Activated CD8-positive, alpha-beta memory T cell treated with anti-CD3 and anti-CD28 coated beads for 4 hours (primary cell): ENCODE measurements at regions not wholly inside any gene's neighbourhood (a gene's known extent, or its start where the extent isn't known, plus 50 kb on each side); places are given as distances from the start of the nearest gene placed in this dataset.

Experiments
- DNase-seq, 2 donors: peaks; one replicate each; pipeline ENCODE4 v3.0.0-alpha.2; 2020; ENCODE audit warnings: low read depth in 2 of 2

GRCh38 chr6:30806581-30807183, 62.3 kb upstream of the IER3 start:
- no peak for DNase-seq

- no peak for DNase-seq
These were observed 60.0 kb upstream of the IER3 start for GRCh38 chr6:30804333-30804732.

GRCh38 chr6:30802731-30803130, 58.4 kb upstream of the IER3 start:
- no peak for DNase-seq

DNA sequence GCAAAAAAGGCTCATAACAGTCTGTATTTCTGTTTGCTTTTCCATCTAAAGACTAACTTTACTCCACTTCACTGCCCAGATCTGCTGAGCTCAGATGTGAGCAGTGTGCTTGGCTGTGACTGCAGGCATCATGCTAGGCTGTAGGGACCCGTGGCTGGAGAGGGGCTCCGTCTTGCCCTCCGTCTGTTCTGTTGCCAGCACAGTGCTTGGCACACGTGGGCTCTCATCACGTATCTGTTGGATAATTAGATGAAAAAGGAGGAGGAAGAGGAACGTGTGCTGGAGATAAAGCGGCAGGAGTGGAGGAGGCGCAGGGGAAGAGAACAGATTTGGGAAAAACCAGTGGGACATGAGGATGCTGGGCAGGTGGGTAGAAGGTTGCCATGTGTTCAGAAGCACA, 57.6 kb upstream of the IER3 start:
- DNase-seq = no peak

DNA sequence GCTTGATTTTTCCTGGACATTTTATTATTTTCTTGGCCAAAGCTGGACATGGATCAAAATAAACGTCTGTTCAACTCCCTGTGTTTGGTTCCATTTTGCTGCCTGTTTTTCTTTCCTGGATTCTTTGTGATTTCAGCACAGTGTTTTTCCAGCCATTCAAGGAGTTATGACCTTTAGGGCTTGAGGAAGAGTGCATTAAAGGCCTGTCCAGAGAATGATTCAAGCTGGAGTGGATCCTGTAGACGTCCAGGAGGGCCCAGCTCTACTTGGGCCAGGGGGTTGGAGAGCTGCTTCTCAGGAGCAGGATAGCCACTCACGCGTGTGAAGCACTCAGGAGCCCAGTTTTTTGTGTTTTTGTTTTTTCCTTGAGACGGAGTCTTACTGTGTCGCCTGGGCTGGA, 56.5 kb upstream of the IER3 start:
- DNase-seq = no peak

- no peak for DNase-seq
These were observed 54.9 kb upstream of the IER3 start for GRCh38 chr6:30799210-30799609.

- no peak for DNase-seq
These were observed 54.1 kb upstream of the IER3 start for GRCh38 chr6:30798494-30798893.

GRCh38 chr6:30795549-30796293, 51.4 kb upstream of the IER3 start:
- no peak for DNase-seq
